Small intestine (tissue), 7 donors: ENCODE measurements at regions not wholly inside any gene's neighbourhood (a gene's known extent, or its start where the extent isn't known, plus 50 kb on each side); places are given as distances from the start of the nearest gene placed in this dataset.

Experiments
- DNase-seq, 2 donors: peaks; one replicate each; pipeline versions ENCODE4 v3.0.0 to v3.0.0-alpha.2; 2013
- FAIRE-seq: peaks from 2 replicates; lab custom pipeline; 2012; peaks lifted over from hg19 to GRCh38; lab: Jason Lieb, UNC
- H3K27ac ChIP-seq, 3 donors: one replicate each; pipeline ENCODE4 v1.5.1; 2013; ENCODE audit warnings: low read length in 2 of 3, mild to moderate bottlenecking in 2 of 3, control low read depth in 1 of 3, inconsistent platforms in 1 of 3, low read depth in 1 of 3, moderate library complexity in 1 of 3
- H3K27me3 ChIP-seq, 3 donors: one replicate each; pipeline ENCODE4 v1.6.1; 2013; ENCODE audit warnings: low read length in 3 of 3, inconsistent platforms in 1 of 3; ENCODE audit not compliant: control insufficient read depth in 3 of 3, insufficient read depth in 3 of 3
- H3K36me3 ChIP-seq, 3 donors: one replicate each; pipeline ENCODE4 v1.6.1; 2013; ENCODE audit warnings: low read length in 3 of 3, inconsistent platforms in 1 of 3, low read depth in 1 of 3, mild to moderate bottlenecking in 1 of 3, moderate library complexity in 1 of 3; ENCODE audit not compliant: control insufficient read depth in 3 of 3, insufficient read depth in 2 of 3
- H3K4me1 ChIP-seq, 3 donors: one replicate each; pipeline ENCODE4 v1.6.1; 2013; ENCODE audit warnings: low read length in 2 of 3, inconsistent platforms in 1 of 3, low read depth in 1 of 3, mild to moderate bottlenecking in 1 of 3, moderate library complexity in 1 of 3; ENCODE audit not compliant: control insufficient read depth in 3 of 3, insufficient read depth in 2 of 3
- H3K4me3 ChIP-seq, 3 donors: one replicate each; pipeline ENCODE4 v1.5.1; 2013; ENCODE audit warnings: low read length in 3 of 3, control low read depth in 1 of 3, inconsistent platforms in 1 of 3, low read depth in 1 of 3, mild to moderate bottlenecking in 1 of 3, moderate library complexity in 1 of 3
- H3K9me3 ChIP-seq, 2 donors: one replicate each; pipeline ENCODE4 v1.6.1; 2013; ENCODE audit warnings: low read depth in 1 of 2, low read length in 1 of 2; ENCODE audit not compliant: control insufficient read depth in 2 of 2, insufficient read depth in 1 of 2
- WGBS, 3 donors: extraction: QIAGEN DNeasy Blood & Tissue Kit; methylation state at CpG; one replicate each; pipeline ENCODE4 v1.1.7; 2013; 5-methylcytosine and 5-hydroxymethylcytosine counted together
- donor health status: healthy with polysubstance abuse.
- donor health status: control.
- donor health status: control.
- donor health status: Bipolar disorder and iron deficiency.
- donor health status: healthy.

DNA sequence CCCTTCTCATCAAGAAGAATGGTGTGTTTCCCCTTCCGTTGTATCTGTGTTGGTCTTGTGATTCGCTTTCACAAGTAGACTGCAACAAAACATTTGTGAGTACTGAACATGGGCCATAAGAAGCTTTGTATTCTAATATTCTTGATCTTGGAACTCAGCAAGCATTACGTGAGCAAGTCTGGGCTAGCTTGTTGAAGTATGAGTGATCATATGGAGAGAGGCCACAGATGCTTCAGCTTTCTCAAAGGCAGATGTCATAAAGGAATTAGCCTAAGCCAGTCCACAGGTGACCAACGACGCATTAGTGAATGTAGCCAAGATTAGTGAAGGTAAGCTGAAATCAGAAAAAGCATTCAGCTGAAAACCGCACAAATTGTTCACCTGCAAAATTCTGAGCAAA, 609.6 kb upstream of the NEGR1 start:
- Histone ChIP-seq H3K4me1 (no peaks in the 10 kb centered on the region), H3K27ac (no peak overlapping the region), H3K4me3 (no peak overlapping the region), H3K36me3 (no peaks in the 10 kb centered on the region), H3K27me3 (no peaks in the 10 kb centered on the region), H3K9me3 (no peaks in the 10 kb centered on the region)
- no peak for FAIRE-seq
- DNase-seq: no peak
- 75 to 83% (median 82%) methylated on average over 6 of the region's 6 CpGs for whole genome bisulfite sequencing, 3 donors

DNA sequence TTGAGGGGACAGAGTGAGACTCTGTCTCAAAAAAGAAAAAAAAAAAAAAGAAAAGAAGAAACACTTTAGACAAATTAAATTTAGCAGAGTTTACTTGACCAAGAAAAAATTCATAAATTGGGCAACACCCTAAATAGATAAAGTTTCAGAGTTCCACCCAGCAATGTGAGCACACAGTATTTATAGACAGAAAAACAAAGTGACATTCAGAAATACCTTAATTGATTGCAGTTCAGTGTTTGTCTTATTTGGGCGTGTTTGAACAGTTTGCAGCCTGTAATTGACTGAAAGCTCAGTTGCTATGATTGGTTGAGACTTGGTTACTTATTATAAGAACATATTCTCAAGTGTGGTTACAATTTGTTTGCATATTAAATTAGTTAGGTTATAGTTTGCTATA, 603.5 kb upstream of the NEGR1 start:
- H3K27me3 ChIP-seq: no peaks in the 10 kb centered on the region

DNA sequence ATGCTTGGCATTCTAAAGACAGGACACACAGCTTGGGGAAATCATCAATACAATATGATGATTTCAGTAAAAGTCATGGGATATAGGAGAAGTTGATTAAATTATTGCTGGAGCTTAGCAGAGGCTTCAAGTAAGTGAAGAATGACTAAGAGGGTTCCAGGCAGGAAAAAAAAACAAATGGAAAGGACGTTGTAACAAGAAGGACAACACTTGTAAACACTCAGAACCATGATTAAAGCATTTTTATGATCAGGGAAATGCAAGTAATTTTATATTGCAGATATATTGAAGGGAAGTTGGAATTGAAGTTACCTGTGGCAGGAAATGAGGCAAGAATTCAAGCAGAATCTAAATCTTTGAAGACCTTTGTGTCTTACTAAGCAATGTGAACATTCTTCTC, 602.7 kb upstream of the NEGR1 start:
- Histone ChIP-seq H3K4me3 (no peak overlapping the region), H3K36me3 (no peaks in the 10 kb centered on the region), H3K4me1 (no peaks in the 10 kb centered on the region), H3K27ac (no peak overlapping the region), H3K9me3 (no peaks in the 10 kb centered on the region), H3K27me3 (no peaks in the 10 kb centered on the region)
- DNase-seq (no peak), FAIRE-seq (no peak)
- 3 to 49% (median 10%) methylated on average over 1 of the region's 1 CpG for WGBS, 3 donors

More for the DNA sequence above, 603.5 kb upstream of the NEGR1 start:
- DNase-seq (peak in 1 of 2 donors; percentile 1), FAIRE-seq (no peak)
- no peaks in the 10 kb centered on the region for H3K9me3 ChIP-seq
- H3K4me3 ChIP-seq: no peak overlapping the region
- 7 to 42% (median 22%) methylated on average over 1 of the region's 1 CpG for WGBS, 3 donors
- H3K36me3 ChIP-seq: no peaks in the 10 kb centered on the region
- H3K27ac ChIP-seq: no peak overlapping the region
- H3K4me1 ChIP-seq: no peaks in the 10 kb centered on the region

DNA sequence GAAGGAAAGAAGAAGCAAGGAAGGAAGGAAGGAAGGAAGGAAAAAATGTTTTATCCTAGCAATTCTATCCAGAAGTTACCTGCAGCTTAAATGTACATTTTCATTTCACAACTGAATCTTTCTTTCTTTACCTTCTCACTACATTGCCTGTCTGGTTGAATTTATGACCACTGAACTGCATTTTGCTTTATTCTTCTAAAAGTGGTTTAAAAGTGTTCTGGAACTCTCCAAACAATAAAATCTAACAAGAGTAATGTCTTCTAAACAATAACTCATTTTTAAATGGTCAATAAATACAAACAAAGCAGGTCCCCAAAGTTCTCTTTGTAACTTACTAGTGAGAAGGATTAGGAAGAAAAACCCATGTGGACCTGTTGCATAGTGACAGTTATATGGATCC, 587.5 kb upstream of the NEGR1 start:
- no peaks in the 10 kb centered on the region for H3K36me3 ChIP-seq
- no peaks in the 10 kb centered on the region for H3K9me3 ChIP-seq
- no peak for DNase-seq
- no peak overlapping the region for H3K27ac ChIP-seq
- H3K4me3 ChIP-seq: no peak overlapping the region
- no peaks in the 10 kb centered on the region for H3K4me1 ChIP-seq
- H3K27me3 ChIP-seq: no peaks in the 10 kb centered on the region
- FAIRE-seq: no peak

DNA sequence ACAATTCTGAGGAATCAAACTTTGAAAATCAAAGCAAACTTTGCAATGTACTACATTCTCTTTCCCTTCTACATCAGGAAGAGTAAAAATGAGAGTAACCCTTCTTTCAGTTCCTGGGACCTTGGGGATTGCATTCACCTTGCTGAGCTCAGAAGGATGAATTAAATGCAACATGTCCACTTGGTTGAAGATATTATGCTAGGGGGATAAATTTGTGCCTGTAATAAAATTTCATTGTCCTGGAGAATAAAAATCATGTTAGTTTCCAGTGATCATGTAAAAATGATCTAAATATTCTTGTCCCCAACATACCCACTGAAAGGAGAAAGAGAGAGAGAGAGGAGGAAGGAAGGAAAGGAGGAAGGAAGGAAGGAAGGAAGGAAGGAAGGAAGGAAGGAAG, 587.1 kb upstream of the NEGR1 start:
- H3K9me3 ChIP-seq: no peaks in the 10 kb centered on the region
- no peak overlapping the region for H3K27ac ChIP-seq
- DNase-seq (no peak), FAIRE-seq (no peak)
- H3K36me3 ChIP-seq: no peaks in the 10 kb centered on the region
- no peaks in the 10 kb centered on the region for H3K27me3 ChIP-seq
- H3K4me1 ChIP-seq: no peaks in the 10 kb centered on the region
- H3K4me3 ChIP-seq: no peak overlapping the region

DNA sequence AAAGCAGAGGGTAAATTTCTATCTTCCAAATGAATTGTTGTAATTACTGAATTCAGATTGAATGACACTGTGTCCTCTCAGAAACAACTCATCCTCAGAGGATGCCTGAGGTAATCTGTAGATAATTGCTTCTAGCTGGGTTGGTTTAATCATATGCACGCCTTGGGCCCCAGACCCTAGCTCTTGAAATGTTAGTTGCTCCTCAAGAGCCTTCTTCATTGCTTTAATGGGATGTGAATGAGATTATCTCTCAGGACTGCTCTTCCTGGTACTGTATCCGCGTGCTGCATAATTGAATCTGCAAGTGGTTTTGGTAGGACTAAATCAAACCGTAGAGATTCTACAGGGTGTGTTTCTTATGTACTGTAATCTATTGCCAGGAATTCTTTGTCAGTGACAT, 569.3 kb upstream of the NEGR1 start:
- no peak overlapping the region for H3K4me3 ChIP-seq
- H3K4me1 ChIP-seq: no peaks in the 10 kb centered on the region
- no peaks in the 10 kb centered on the region for H3K27me3 ChIP-seq
- DNase-seq (no peak), FAIRE-seq (no peak)
- H3K9me3 ChIP-seq: no peaks in the 10 kb centered on the region
- H3K27ac ChIP-seq: no peak overlapping the region
- WGBS, 3 donors: 48 to 58% (median 55%) methylated on average over 4 of the region's 4 CpGs
- H3K36me3 ChIP-seq: no peaks in the 10 kb centered on the region

DNA sequence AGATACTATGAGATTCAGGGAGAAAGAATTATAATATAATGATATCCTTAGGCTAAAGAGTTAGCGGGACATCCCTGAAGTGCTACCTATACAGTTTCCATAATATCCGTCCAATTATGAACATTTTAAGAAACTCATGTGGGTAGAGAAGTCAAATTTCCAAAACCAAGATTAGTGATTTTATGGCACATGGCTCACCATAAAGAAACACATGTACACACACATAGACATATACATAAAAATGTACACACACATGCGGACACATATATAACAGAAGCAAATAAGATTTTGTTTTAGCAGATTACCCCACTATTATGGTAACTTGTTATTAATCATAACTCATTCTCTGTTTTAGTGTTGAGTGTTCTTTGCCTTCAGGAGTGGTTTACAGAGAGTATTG, 566.7 kb upstream of the NEGR1 start:
- DNase-seq (no peak), FAIRE-seq (no peak)
- no peak overlapping the region for H3K27ac ChIP-seq
- H3K36me3 ChIP-seq: no peaks in the 10 kb centered on the region
- H3K4me1 ChIP-seq: no peaks in the 10 kb centered on the region
- no peaks in the 10 kb centered on the region for H3K27me3 ChIP-seq
- H3K4me3 ChIP-seq: no peak overlapping the region
- H3K9me3 ChIP-seq: no peaks in the 10 kb centered on the region
- 92 to 93% (median 93%) methylated on average over 3 of the region's 3 CpGs for WGBS, 3 donors

DNA sequence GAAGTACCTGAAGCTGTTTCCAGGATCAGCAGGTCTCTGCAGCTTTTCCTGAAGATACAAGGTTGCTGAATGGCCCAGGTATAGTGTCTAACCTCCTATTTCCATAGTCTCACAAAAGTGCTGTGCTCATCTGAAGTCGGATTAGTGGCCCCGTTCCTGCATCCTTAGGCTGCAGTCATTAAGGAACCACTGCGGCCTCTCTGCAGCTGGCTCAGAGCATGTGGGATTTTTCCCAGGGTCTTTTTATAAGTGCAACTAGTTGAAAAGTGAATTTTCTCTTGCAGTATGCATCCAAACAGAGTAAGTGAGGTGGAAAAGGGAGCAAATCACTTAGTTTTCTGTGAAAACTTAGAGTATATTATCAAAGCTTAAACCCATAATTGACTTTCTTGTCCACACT, 565.3 kb upstream of the NEGR1 start:
- H3K9me3 ChIP-seq: no peaks in the 10 kb centered on the region
- FAIRE-seq (no peak), DNase-seq (no peak)
- H3K4me3 ChIP-seq: no peak overlapping the region
- no peaks in the 10 kb centered on the region for H3K27me3 ChIP-seq
- no peak overlapping the region for H3K27ac ChIP-seq
- 72 to 82% (median 78%) methylated on average over 3 of the region's 3 CpGs for WGBS, 3 donors
- no peaks in the 10 kb centered on the region for H3K4me1 ChIP-seq
- no peaks in the 10 kb centered on the region for H3K36me3 ChIP-seq

DNA sequence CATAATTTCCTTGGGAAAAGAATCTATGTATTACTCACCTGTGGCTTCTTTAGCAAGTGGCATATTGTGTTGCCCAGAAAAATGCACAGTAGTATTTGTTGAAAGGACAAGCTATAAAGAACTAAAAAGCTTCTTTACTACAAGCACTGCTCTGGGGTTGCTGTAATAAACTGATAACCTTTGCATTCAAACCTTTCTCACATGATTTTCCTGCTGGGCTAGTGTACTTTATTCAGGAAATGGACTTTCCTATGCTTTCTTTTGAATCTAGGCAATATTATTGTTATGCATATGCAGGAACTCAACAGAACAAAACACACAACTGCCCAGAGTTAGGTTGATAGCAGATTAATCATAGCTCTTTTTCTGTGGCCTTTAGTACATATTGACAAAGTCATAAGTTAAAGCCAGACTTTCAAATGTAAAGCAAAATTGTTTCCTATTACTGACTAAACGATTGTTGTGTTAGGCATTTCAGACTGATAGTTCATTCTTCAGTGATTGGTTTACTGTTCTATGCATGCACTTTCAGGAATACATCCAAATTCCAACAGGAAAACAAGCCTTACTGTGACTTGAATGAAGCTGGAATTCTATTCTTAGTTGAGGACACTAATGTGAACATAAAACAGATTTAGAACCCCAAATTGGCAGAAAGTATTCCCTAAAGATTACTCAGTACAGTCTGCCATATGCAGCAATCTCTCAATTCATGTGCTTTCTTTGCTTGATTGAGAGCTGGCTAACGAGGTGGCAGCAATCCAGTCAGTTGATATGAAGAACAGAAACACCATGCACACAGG, 564.3 kb upstream of the NEGR1 start:
- 13 to 42% (median 29%) methylated on average over 2 of the region's 2 CpGs for WGBS, 3 donors
- Histone ChIP-seq H3K4me1 (no peaks in the 10 kb centered on the region), H3K27me3 (no peaks in the 10 kb centered on the region), H3K36me3 (no peaks in the 10 kb centered on the region), H3K27ac (no peak overlapping the region), H3K9me3 (no peaks in the 10 kb centered on the region), H3K4me3 (no peak overlapping the region)
- no peak for DNase-seq
- FAIRE-seq: no peak
